ENCODE measurements at regions not wholly inside any gene's neighbourhood (a gene's known extent, or its start where the extent isn't known, plus 50 kb on each side); places are given as distances from the start of the nearest gene placed in this dataset.
A peak's percentile ranks its signal among the peaks of the same experiment; 100 is the strongest.
"Not testable (repeated sequence)": the region's sequence is repeated elsewhere in the genome, so short reads cannot be mapped to it uniquely, and the experiment has no call there.

DNA sequence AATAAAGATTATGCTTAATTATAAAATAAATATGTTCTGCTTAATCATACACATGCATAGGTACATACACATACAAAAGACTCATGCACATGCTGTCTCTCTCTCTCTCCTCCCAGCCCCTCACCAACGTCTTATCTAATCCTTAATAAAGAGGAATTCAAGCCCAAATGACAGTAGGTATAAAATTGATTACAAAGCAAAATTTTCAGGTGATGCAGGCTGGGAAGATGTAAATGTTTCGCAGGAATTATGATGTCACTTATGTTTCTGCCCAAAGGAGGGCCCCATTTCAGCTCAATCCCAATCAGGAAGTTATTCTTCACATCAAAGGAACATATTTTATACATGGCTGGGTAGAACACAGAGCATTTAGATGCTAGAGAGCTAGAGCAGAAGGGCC, 284.6 kb upstream of the ID4 start:
- no peak for DNase-seq

DNA sequence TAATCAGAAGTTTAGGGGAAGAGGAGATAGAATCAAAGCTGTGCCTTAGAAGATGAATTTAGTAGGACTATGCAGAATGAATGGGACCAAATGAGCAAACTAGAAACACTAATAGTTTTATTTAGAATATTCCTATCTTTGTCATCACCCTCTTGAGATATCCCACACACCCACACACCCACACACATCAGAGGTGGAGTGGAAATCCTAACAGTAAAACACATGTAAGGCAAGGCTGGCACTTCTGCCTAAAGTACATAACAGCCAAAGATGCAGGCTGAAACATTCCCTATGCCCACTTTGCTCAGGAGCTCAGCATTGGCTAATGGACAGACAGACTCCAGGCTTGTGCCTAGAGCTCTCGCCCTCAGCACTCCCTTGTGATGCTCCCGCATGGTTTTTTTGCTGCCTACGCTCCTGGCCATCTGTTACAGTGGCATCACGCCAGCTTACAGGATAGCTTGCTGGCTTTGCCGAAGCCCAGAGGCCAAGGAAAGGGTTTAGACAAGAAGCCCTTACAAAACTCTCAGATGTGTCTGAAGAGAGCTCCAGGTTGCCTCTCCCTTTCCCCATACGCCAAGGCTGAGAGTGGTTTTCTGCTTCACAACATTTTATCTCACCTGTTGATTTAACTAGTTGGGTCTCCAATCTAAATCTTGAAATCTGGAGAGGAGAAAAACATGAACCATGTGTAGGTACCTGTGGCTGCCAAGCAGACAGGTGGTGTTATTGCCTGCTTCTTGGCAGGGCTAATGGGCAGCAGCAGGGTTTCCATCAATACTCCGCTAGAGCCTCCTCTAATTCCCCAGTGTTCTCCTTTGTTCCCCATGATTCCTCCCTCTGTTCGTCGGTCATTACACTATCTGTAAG, 282.6 kb upstream of the ID4 start:
- DNase-seq: peak; percentile 91

GRCh38 chr6:19557191-19557590, 280.0 kb upstream of the ID4 start:
- DNase-seq: no peak

- no peak for DNase-seq
Observed at GRCh38 chr6:19558201-19558600, 279.0 kb upstream of the ID4 start.

GRCh38 chr6:19558934-19559333, 278.2 kb upstream of the ID4 start:
- no peak for DNase-seq

- no peak for DNase-seq
Observed at GRCh38 chr6:19562468-19562867, 274.7 kb upstream of the ID4 start.

- DNase-seq: peak; percentile 30
Observed at GRCh38 chr6:19569563-19569962, 267.6 kb upstream of the ID4 start.

GRCh38 chr6:19571176-19571575, 266.0 kb upstream of the ID4 start:
- peak; percentile 89 for DNase-seq

DNA sequence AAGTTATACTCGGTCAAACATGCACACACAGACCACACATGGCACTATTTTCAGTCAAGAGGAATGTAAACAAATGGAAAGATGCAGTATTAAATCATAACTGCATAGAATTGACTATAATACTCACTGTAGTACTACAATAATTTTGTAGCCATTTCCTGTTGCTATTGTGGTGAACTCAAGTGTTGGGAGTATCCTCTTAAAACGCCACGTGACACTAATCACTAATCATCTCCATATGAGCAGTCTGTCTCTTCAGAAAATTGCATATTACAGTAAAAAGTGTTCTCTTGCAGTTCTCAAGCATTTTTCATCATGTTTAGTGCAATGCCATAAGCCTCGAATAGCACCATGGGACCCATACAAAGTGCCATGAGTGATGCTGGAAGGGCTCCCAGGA, 258.7 kb upstream of the ID4 start:
- peak; percentile 4 for DNase-seq

- DNase-seq: not testable (repeated sequence)
Observed at GRCh38 chr6:19584207-19584606, 253.0 kb upstream of the ID4 start.

DNA sequence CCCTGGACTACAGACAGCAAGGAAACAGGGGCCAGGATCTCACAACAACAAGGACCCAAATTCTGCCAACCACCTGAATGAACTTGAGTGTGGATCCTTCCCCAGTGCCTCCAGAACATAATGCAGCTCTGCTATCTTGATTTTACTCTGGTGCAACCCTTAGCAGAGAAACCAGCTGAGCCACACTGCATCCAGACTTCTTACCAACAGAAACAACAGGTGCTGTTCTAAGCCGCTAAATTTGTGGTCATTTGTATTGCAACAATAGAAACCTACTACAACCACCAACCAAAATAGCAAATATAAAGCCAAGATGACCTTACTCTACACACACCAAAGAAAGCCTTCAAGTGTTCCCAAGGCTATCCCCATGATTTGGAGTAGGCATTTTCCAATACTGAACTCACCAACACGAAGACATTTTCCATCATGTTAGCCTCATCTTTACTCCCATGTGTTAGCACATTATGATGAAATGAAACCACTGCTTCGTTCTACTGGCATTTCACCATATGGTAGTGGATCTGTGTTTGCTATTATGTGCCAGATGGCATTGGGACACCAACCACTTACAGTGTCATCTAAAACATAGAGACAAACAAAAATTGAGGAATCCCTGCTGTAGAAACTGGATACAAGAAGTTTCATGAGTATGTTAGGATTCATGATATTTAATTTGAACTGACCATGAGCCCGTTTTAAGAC, 249.8 kb upstream of the ID4 start:
- DNase-seq: peak; percentile 18

DNA sequence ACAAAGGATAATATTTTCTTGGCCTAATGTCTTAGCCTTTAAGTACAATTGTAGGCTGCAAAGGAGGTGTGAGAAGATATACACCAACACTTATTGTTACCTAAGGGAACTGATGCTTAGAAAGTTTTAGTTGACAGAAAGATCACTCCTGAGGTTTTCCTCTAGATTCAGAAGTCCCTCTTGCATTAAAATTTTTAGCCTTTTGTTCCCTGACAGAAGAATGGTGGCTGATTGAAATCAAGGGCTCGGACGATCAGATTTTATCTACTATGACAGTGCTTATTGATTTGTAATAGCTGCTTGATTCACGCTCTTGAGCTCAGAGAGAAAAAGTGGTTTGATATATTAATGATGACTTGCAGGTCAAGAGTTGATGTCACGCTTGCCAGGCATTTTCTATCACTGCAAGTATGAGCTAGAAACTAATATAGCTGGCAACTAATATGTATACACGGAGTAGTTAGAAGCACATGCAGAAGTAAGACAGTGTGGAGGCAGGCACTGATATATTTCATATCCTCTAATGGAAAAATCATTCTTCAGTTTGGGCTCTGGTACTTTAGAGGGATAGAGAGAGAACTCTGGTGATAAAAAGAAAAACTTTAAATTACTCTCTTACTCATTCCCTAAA, 246.6 kb upstream of the ID4 start:
- no peak for DNase-seq

GRCh38 chr6:19597809-19598320, 239.3 kb upstream of the ID4 start:
- DNase-seq: no peak

GRCh38 chr6:19599796-19600464, 237.2 kb upstream of the ID4 start:
- no peak for DNase-seq

- DNase-seq: no peak
Observed at GRCh38 chr6:19602434-19603013, 234.6 kb upstream of the ID4 start.

DNA sequence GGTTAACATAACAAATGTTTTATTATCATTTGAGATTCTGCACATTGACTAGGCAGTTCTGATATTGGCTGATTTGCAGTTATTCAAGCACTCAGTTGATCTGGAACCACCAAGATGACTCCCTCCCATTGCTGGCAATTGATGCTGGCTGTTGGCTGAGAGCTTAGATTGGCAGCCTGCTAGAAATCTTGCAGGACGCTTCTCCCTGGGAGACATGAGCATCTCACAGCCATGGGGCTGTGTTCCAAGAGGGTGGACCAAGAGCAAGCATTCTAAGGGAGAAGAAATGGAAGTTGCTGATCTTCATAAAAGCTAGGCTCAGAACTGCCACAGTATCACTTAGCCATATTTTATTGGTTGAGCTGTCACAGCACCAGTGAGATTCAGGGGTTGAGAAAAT, 233.4 kb upstream of the ID4 start:
- DNase-seq: no peak

DNA sequence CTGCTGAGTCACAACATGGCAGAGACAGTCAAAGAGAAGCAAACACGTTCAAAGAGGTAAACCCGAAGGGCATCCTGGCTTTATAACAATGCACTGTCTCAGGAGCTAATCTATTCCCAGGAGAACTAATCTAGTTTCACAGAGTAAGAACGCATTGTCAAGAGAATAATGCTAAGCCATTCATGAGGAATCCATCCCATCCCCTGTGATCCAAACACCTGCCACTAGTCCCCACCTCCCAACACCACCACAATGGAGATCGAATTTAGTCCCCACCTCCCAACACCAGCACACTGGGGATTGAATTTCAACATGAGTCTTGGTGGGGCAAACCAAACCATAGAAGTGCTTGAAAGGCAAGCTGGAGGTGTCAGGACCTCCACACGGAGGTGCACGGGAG, 231.5 kb upstream of the ID4 start:
- no peak for DNase-seq

DNA sequence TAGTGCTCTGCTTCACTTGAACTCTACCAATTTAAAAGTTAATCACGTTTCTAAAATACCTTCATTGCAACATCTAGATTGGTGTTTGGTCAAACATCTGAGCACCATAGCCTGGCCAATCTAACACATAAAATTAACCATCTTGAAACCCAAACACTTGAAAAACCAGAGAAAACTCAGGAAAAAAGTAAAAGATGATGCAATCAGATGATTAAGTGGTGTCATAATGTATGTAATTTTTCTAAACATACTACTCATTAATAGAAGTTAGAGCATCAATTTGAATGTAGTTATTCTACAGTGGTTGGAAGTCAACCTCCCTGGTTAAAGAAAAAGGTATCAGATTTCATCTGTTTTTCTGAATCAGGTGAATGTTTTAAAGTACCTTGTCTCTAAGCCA, 228.6 kb upstream of the ID4 start:
- no peak for DNase-seq

DNA sequence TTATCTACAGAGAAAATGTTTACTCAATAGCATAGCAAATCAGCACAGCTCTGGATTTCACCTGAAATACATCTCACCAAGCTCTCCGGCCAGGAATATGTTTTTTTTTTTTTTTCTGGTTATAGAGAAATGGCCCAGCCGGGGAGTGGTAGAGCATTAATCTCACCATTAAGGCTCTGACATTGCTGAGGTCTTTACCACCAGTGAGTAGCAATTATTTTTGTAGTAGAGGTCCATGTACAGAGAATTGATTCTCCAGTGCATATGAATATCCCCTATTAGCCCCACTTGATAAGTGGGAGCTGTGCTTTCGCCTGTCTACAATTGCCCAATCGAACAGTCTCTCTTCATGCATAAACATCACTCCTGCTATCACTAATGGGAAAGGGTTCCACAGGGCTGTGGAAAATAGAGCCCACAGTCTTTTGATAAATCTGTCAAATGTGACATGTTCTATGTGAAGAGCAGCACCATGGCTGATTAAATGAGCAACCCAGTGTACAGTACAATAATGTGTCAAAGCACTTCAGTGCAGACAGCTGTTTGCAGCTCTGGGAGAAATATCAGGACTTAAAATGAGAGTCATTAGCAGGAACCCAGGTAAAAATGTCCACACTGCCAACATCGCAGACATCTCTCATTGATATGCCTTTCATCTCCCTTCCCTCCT, 227.1 kb upstream of the ID4 start:
- DNase-seq: no peak

DNA sequence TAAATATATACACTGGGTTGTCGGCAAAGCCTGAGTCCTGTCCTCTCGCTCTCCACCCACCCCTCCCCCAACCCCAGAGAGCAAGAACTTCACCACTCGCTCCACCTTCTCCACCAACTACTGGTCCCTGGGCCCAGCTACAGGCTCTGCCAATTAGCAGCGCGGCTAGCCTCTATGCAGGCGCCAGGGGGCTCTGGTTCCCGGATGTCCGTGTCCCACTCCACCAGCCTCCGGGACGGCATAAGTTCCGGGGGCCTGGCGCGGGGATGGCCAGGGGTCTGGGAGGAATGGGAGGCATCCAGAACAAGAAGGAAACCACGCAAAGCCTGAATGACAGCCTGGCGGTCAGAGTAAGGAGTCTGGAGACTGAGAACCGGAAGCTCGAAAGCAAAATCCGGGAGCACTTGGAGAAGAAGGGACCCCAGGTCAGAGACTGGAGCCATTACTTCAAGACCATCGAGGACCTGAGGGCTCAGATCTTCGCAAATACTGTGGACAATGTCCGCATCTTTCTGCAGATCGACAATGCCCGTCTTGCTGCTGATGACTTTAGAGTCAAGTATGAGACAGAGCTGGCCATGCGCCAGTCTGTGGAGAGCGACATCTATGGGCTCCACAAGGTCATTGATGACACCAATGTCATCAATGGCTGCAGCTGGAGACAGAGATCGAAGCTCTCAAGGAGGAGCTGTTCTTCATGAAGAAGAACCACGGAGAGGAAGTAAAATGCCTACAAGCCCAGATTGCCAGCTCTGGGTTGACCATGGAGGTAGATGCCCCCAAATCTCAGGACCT, 224.3 kb upstream of the ID4 start:
- DNase-seq: not testable (repeated sequence)

GRCh38 chr6:19613678-19614077, 223.5 kb upstream of the ID4 start:
- DNase-seq: no peak
